DOHH2 (cell line): ENCODE measurements at regions not wholly inside any gene's neighbourhood (a gene's known extent, or its start where the extent isn't known, plus 50 kb on each side); places are given as distances from the start of the nearest gene placed in this dataset.
"Not testable (repeated sequence)": the region's sequence is repeated elsewhere in the genome, so short reads cannot be mapped to it uniquely, and the experiment has no call there.

Experiments
- H3F3A ChIP-seq: fragments of 200-600 bp; sonication (generic), shearing (Covaris generic); 2 replicates; pipeline ENCODE4 v1.6.0; 2016; ENCODE audit warnings: antibody characterized with exemption, mild to moderate bottlenecking; ENCODE audit not compliant: control insufficient read depth, insufficient read depth
- H3K27ac ChIP-seq: fragments of 200-600 bp; sonication (generic); 2 replicates; pipeline ENCODE4 v1.5.1; 2014; ENCODE audit warnings: low read depth, mild to moderate bottlenecking, low read length, moderate library complexity
- H3K27me3 ChIP-seq: fragments of 200-600 bp; sonication (generic); 2 replicates; pipeline ENCODE4 v1.6.1; 2014; ENCODE audit warnings: mild to moderate bottlenecking, low read length, mixed read lengths; ENCODE audit not compliant: control insufficient read depth
- H3K36me3 ChIP-seq: fragments of 200-600 bp; sonication (generic); 2 replicates; pipeline ENCODE4 v1.6.1; 2014; ENCODE audit warnings: mild to moderate bottlenecking, low read length, moderate library complexity, mixed read lengths; ENCODE audit not compliant: control insufficient read depth
- H3K4me1 ChIP-seq: fragments of 200-600 bp; sonication (generic); 2 replicates; pipeline ENCODE4 v1.6.1; 2014; ENCODE audit warnings: mild to moderate bottlenecking, low read length, mixed read lengths; ENCODE audit not compliant: control insufficient read depth
- H3K4me2 ChIP-seq: fragments of 200-600 bp; sonication (generic); 2 replicates; pipeline ENCODE4 v1.6.0; 2014; ENCODE audit warnings: mild to moderate bottlenecking, low read length, moderate library complexity
- H3K4me3 ChIP-seq: fragments of 200-600 bp; sonication (generic); 2 replicates; pipeline ENCODE4 v1.5.1; 2014; ENCODE audit warnings: mild to moderate bottlenecking, low read length, mixed read lengths
- H3K79me2 ChIP-seq: fragments of 200-600 bp; sonication (generic); 2 replicates; pipeline ENCODE4 v1.6.1; 2014; ENCODE audit warnings: mild to moderate bottlenecking, low read length, mixed read lengths; ENCODE audit not compliant: control insufficient read depth
- H3K9me2 ChIP-seq: fragments of 200-600 bp; sonication (generic); replicated peaks from 2 replicates; pipeline ENCODE4 v1.6.1; 2014; ENCODE audit warnings: mild to moderate bottlenecking, low read length, mixed read lengths; ENCODE audit not compliant: control insufficient read depth
- H3K9me3 ChIP-seq: fragments of 200-600 bp; sonication (generic); 2 replicates; pipeline ENCODE4 v1.6.1; 2014; ENCODE audit warnings: antibody characterized with exemption, low read length, mixed read lengths; ENCODE audit not compliant: control insufficient read depth, insufficient read depth
- H4K20me1 ChIP-seq: fragments of 200-600 bp; sonication (generic); 2 replicates; pipeline ENCODE4 v1.6.0; 2014; ENCODE audit warnings: low read depth, mild to moderate bottlenecking, antibody characterized with exemption, low read length, moderate library complexity; ENCODE audit not compliant: control insufficient read depth, insufficient read depth
- EZH2phosphoT487 ChIP-seq: fragments of 200-600 bp; sonication (generic); IDR thresholded peaks from 2 replicates; pipeline ENCODE4 v1.6.1; 2017; ENCODE audit warnings: borderline replicate concordance, mild to moderate bottlenecking, antibody characterized with exemption, low read length, moderate library complexity, mixed read lengths
- TF ChIP-seq, protein P1 (sequence below): fragments of 200-600 bp; sonication (generic); IDR thresholded peaks from one replicate; pipeline ENCODE4 v1.5.1; 2014; ENCODE audit warnings: antibody characterized with exemption, mild to moderate bottlenecking, low read depth, low read length; ENCODE audit not compliant: poor library complexity, severe bottlenecking

DNA sequence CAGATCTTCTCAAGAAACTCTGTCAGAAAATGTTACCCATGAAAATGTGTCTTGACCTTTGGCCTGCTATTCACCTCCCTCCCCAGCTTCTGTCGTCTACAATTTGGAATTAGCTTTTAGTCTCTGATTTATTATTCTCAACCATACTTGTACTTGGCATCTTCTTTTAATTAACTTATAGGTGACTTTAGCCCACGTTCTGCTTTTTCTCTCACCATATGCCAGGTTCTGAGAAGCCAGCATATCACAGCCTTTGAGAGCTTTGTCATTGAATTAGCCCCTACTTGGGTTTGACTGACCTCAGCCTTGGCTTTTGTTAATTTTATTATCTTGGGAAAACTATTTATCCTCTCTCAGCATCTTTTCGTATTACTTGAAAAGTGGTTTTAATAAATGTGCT, 355.9 kb downstream of the OXSM start:
- Histone ChIP-seq H3F3A (no peaks in the 10 kb centered on the region), H3K79me2 (no peaks in the 10 kb centered on the region), H4K20me1 (no peaks in the 10 kb centered on the region), H3K4me1 (no peaks in the 10 kb centered on the region), H3K4me2 (no peak overlapping the region), H3K36me3 (no peaks in the 10 kb centered on the region), H3K4me3 (no peak overlapping the region), H3K27ac (no peak overlapping the region), H3K9me3 (no peaks in the 10 kb centered on the region), H3K9me2 (no peaks in the 10 kb centered on the region), H3K27me3 (no peaks in the 10 kb centered on the region)
- TF ChIP-seq, protein P1, sequence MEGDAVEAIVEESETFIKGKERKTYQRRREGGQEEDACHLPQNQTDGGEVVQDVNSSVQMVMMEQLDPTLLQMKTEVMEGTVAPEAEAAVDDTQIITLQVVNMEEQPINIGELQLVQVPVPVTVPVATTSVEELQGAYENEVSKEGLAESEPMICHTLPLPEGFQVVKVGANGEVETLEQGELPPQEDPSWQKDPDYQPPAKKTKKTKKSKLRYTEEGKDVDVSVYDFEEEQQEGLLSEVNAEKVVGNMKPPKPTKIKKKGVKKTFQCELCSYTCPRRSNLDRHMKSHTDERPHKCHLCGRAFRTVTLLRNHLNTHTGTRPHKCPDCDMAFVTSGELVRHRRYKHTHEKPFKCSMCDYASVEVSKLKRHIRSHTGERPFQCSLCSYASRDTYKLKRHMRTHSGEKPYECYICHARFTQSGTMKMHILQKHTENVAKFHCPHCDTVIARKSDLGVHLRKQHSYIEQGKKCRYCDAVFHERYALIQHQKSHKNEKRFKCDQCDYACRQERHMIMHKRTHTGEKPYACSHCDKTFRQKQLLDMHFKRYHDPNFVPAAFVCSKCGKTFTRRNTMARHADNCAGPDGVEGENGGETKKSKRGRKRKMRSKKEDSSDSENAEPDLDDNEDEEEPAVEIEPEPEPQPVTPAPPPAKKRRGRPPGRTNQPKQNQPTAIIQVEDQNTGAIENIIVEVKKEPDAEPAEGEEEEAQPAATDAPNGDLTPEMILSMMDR, result no peak
- TF ChIP-seq EZH2phosphoT487, result no peak

- not testable (repeated sequence) for H3K36me3 ChIP-seq, H3F3A ChIP-seq, H3K27ac ChIP-seq, H3K4me1 ChIP-seq, H3K9me3 ChIP-seq, H3K9me2 ChIP-seq, H3K79me2 ChIP-seq, H3K4me3 ChIP-seq, H4K20me1 ChIP-seq, H3K4me2 ChIP-seq, H3K27me3 ChIP-seq
Measured at GRCh38 chr3:26157428-26157827, 367.5 kb downstream of the OXSM start.

DNA sequence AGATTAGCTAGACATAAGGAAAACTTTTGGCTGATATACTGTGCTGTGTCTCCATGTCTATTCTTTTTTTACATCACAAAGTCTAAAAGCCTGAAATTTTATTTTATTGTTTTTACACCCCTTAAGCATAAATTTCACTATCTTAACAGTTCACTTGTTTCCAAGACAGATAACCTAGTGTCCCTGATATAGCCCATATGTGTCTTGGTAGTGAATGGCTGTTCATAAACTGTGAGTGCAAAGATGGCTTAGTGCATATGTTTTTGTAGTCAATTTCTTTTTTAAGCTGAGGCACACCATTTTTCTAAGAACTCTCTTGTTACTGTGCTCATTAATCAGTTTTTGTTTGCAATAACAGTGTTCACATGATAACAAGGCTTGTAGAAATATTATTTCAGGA, 381.1 kb downstream of the OXSM start:
- Histone ChIP-seq H3K27me3 (no peaks in the 10 kb centered on the region), H3F3A (no peaks in the 10 kb centered on the region), H3K79me2 (no peaks in the 10 kb centered on the region), H3K4me1 (no peaks in the 10 kb centered on the region), H3K36me3 (no peaks in the 10 kb centered on the region), H3K27ac (no peak overlapping the region), H4K20me1 (no peaks in the 10 kb centered on the region), H3K9me2 (no peaks in the 10 kb centered on the region), H3K4me2 (no peak overlapping the region), H3K4me3 (no peak overlapping the region), H3K9me3 (no peaks in the 10 kb centered on the region)
- TF ChIP-seq, protein P1, result no peak
- TF ChIP-seq EZH2phosphoT487, result no peak

- no peaks in the 10 kb centered on the region for H3K27me3 ChIP-seq
- H3K9me2 ChIP-seq, result no peaks in the 10 kb centered on the region
- H3K79me2 ChIP-seq, result no peaks in the 10 kb centered on the region
- no peaks in the 10 kb centered on the region for H3F3A ChIP-seq
- no peak overlapping the region for H3K4me3 ChIP-seq
- no peaks in the 10 kb centered on the region for H3K36me3 ChIP-seq
- H4K20me1 ChIP-seq, result no peaks in the 10 kb centered on the region
- no peak overlapping the region for H3K4me2 ChIP-seq
- no peaks in the 10 kb centered on the region for H3K9me3 ChIP-seq
- H3K4me1 ChIP-seq, result no peaks in the 10 kb centered on the region
- TF ChIP-seq, protein P1, result no peak
- no peak for TF ChIP-seq EZH2phosphoT487
- H3K27ac ChIP-seq, result no peak overlapping the region
Measured at GRCh38 chr3:26191556-26191955, 401.7 kb downstream of the OXSM start.
